ENCODE measurements at regions not wholly inside any gene's neighbourhood (a gene's known extent, or its start where the extent isn't known, plus 50 kb on each side); places are given as distances from the start of the nearest gene placed in this dataset.

GRCh38 chr7:22668971-22669401 is 58.0 kb upstream of the IL6 start:
- TF ChIP-seq CTCF (IDR thresholded peaks at IDR 0.05) (no peak), POLR2A (IDR thresholded peaks at IDR 0.05) (no peak)

Measured in body of pancreas (tissue), 4 donors.